HG02981 (cell line): ENCODE measurements at regions not wholly inside any gene's neighbourhood (a gene's known extent, or its start where the extent isn't known, plus 50 kb on each side); places are given as distances from the start of the nearest gene placed in this dataset.

Source experiments
- ATAC-seq: cut with Tn5 transposase; IDR thresholded peaks from one replicate; pipeline ENCODE4 v1.9.1; 2021; ENCODE audit warnings: mild to moderate bottlenecking, moderate library complexity; ENCODE audit not compliant: unreplicated experiment

DNA sequence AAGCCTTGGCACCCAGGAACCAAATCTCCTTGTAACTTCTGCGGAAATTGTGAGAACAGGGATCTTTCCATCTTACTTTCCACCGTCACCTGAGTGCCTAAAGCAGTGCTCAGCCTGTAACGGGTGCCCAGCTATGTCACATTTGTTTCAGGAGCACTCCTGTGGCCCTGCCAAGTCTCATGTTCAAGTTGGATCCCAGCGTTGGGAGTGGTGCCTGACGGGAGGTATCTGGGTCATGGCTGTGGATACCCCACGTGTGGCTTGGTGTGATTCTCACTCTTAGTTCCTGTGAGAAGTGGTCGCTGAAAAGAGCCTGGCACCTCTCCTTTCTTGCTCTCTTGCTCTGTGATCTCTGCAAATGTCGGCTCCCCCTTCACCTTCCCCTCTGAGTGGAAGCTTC is 114.9 kb downstream of the UQCRFS1 start:
- ATAC-seq, result no peak

DNA sequence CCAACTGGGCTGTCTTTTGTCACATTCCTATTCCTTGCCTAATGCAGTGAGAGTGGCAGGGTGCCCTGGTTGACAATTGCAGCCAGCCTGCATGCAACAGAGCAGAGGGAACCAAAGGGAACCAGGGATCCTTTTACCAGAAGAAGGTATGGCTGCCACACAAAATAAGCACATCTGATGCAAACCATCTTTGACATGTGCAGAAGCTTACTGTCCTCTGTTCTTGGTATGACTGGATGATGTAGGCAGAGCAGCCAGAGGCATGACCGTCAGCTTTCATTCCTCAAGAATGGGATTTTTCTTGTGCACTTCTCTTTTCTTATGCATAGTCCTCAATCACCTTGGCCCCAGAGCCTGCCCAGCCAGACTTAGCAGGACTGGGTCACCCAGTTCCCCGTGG is 116.1 kb downstream of the UQCRFS1 start:
- ATAC-seq, result no peak

DNA sequence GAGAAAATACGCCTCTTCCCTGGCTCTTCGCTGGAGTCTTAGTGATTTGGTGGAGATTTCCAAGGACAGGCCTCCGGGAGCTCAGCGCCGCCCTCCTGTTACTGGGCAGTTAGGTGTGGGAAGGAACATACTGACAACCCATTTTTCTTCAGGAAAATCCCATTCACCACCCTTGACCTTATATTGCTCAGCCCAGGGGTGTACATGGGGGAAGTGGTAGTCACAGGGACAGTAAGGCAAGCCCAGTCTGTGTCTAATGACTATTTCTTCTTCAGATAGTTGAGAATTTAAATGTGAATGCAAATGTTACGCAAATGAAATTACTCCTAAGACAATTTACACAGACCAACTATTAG is 119.4 kb downstream of the UQCRFS1 start:
- no peak for ATAC-seq

DNA sequence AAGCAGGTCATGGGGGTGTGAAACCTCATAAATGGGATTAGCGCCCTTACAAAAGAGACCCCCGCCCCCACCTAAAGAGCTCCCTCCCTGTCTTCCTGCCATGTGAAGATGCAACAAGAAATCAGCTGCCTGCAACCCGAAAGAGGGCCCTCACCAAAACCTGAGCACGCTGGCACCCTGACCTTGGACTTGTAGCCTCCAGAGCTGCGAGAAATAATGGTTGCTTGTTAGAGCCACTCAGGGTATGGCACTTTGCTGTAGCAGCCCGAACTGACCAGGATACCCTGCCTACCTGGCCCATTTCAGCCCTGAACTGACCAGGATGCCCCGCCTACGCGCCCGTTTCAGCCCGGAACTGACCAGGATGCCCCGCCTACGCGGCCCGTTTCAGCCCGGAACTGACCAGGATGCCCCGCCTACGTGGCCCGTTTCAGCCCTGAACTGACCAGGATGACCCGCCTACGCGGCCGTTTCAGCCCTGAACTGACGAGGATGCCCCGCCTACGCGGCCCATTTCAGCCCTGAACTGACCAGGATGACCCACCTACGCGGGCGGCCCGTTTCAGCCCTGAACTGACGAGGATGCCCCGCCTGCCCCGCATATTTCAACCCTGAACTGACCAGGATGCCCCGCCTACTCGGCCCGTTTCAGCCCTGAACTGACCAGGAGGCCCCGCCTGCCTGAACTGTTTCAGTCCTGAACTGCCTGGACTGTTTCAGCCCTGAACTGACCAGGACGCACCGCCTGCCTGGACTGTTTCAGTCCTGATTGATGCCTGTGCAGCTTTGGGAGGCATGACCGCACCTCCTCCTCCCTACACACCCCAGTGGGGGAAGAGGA is 120.0 kb downstream of the UQCRFS1 start:
- no peak for ATAC-seq

DNA sequence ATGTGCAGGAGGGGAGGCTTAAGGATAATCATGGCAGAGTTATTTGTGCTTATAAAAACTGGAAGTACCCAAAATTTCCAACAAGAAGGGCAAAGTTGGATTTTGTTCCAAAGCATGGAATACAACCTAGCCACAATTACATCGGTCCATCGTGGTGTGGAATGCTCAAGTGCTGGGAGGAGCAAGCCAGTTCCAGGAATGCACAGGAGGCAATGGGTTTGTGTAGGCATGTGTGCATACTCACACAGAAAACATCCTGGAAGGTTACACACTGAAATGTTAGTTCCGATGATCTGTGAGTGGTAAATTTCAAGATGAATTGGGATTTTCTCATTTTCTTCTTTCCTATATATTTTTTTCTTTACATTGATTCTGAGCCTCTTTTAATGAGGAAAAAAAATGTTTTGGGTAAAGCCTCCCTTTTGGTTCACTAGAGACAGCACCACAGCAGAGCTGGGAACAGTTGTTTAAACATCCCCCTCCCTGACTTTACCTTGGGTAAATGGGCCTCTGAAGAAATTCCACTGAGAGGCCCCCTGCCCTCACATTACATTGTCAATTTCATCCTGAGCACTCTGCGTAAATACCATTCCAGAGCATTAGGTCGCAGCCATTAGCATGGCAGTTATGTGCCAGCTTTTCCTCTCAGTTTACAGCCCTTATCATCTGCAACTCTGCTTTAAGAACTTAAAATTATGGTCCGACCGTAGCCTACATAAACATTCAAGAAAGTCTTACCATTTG is 122.0 kb downstream of the UQCRFS1 start:
- ATAC-seq, result no peak

DNA sequence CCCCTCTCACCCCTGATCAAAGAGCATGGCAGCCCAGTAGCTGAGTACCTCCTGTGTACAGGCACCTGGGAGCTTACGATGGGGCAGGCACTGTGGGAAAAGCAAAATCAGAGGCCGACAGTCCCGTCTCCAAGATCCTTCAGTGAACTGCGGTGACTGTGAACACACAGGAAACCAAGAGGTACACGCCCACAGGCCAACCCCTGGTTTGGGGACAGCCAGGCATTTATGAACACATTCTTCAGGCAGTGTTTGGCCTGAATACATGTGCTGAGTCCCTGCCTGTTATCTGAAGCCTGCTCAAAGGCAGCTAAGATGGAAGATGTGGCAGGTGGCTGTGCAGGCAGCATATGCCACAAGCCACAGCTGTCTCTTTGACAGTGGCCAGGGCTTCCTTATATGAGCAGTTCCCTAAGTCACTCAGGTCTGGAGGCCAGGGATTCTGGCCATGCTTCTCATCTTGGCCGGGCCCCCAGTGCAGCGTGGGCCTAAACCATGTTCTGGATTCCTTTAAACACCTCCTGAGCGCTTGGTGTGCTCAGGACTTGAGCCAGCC is 123.6 kb downstream of the UQCRFS1 start:
- ATAC-seq, result no peak

DNA sequence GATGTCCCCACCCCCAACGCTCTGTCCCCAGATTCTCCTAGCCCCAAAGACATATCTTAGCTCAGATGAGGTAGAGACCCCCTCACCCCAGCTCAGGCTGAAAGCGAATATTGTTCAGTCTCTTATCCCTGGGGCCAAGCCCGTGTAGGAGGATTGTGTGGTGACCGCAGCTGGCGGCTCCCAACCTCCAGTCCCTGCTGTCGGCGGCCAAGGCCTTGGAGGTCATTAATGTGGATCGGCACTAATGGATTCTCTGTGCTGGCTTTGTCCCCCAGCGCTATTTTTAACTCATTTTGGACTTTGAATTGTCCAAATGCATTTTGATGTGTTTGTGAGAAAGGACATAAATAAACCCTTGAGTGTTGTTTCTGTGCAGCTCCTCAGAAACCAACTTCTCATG is 124.2 kb downstream of the UQCRFS1 start:
- no peak for ATAC-seq

DNA sequence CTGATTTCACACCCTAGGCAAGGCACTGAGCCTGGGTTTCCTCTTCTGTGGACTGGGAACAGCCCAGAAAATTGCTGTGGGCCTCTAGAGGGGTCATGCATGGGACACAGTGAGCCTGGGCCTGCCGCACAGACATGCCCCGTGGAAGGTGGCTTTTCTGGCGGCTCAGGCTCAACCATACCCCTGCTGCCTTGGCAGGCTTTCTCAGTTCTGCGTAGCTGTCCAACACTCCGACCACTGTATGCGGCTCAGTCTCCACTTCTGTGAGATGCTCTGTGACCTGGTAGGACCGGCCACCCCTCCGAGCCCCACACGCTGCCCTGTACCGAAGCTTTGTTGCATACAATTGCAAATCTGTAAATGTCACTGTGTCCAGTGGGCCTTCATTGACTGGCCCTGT is 126.3 kb downstream of the UQCRFS1 start:
- ATAC-seq, result no peak

DNA sequence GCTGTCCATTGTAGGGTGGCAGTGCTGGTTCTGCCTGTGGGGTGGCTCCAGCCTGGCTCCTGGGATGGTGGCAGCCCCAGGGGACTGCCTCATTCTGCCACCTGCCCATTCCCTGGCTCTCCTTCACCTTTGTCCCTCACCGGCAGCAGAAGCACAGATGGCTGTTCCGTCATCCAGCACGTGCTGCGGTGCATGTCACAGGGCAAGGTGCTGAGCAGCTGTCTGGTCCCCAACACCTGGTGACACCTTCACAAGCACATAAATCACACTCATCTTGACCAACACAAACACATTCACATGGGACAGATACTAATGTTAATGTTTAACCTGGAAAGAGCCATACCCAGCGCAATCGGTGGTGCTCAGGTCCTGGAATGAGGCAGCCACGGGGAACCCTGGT is 126.8 kb downstream of the UQCRFS1 start:
- no peak for ATAC-seq

DNA sequence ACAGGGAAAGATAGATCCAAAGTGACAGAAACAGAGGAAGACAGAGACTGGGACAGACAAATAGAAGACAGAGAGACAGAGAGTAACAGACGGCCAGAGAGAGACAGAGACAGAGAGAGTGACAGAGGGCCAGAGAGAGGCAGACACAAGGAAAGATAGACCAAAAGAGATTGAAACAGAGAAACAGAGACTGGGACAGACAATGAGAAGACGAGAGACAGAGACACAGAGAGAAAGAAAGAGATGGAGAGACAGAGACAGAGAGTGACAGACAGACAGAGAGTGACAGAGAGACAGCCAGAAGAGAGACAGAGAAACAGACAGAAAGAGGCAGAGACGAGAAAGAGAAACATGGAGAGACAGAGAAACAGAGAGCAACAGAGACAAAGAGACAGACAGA is 127.3 kb downstream of the UQCRFS1 start:
- no peak for ATAC-seq

DNA sequence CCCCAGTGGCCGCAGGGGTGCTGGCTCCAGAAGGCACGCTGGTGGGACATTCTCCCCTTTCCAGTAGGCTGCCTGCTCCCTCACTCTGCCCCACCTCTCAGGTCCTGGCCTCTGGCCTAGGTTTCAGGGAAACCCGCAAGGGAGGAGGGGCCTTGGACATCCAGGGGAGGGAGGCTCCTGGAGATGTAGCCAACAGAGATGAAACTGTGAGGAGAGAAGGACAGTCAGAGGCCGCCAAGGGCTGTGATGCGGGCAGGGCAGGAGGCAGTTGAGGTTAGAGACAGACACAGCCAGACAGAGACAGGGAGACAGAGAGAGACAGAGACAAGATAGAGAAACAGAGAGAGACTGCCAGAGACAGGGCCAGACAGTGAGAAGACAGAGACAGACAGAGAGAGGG is 127.7 kb downstream of the UQCRFS1 start:
- ATAC-seq, result no peak

DNA sequence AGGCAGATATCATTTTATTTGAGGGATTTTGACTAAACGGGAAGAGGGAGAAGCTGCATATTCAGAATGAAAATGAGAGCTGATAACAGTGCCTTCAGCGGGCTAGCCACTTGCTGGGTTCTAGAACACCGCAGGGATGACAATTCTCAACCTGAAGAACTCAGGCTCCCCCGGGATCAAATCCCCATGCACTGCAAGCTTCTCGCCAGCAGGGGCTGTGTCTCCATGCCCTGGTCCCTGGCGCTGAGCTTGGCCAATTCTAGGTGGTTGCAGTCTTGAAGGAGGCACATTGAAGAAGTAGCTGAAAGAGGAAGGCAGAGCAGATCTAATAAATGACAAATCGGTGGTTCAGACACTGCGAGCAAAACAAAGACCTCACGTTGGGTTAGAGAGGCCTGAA is 128.7 kb downstream of the UQCRFS1 start:
- no peak for ATAC-seq

DNA sequence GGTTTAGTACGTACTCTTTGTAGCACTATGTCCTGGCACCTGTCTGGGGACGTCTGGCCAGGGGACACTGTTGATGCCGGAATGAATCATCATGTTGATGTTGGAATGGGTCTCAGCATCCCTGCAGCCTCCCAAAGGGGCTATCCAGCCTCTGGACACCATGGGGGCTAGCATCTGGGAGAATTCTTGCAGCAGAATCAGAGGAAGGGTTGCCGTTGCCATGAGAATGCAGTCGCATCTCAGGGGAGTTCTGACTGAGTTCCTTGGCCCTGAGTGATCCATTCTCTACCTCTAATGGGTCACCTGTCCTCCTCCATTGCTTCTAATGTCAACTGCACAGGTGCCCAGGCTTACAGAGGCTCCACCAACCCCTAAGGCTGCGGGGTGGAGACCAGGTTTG is 129.1 kb downstream of the UQCRFS1 start:
- no peak for ATAC-seq

DNA sequence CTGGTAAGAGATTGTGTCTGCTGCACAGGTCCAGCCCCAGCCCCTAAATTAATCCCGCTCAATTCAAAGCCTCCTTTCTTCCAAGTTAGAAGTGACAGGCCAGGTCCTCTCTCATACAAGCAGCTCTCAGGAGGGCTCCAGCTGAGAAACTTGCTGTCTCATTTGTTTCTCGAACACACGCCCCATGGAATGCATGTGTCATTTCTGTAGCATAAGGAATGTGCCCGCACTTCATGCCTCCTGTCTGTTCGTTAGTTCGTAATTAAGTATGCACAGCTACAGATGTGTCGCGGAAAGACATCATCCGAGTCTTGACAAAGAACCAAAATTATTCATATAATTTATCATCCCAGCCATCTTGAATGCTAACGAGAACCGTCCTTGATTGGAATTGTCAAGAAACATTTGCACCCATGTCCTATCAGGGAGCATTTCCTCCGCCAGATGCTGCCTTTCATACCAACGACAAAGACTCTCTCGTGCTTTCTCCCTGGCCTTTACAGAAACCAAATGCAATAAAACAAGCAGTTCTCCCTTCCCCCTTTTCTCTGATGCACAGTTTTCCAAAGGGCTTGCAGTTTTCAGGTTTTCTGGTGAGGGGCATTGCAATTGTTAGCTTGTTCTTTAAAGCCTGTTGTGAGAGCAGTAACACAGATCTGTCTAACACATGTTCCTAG is 133.5 kb downstream of the UQCRFS1 start:
- ATAC-seq, result no peak

DNA sequence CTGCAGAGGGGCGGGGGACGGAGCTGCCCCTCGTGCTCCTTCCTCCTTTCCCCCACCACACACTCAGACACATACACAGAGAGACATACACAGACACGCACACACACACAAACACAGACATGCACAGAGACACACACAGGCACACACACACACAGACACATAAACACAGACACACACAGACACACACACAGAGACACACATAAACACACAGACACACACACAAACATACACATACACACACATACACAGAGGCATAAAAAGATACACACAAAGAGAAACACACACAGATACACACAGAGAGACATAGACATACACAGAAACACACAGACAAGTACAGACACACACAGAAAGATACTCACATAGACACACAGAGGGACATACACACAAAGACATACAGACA is 136.0 kb downstream of the UQCRFS1 start:
- no peak for ATAC-seq

DNA sequence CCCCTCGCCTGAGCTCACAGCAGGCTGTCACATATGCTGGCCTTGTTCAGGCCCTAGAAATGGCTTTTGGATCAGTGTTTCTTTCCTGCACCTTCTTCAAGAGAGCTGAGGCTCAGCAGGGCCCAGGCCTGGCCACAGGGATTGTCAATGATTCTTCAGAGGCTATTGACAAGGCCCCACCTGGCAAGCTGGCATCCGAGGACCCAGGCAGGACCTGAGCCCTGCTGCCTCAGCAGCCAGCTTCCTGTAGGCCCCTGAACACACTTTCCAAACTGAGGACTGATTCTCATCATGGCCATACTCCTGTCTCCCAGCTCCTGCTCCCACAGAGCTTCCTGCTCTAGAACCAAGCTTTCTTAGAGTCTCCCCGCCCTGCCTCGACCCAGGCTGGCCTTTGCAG is 136.8 kb downstream of the UQCRFS1 start:
- no peak for ATAC-seq

DNA sequence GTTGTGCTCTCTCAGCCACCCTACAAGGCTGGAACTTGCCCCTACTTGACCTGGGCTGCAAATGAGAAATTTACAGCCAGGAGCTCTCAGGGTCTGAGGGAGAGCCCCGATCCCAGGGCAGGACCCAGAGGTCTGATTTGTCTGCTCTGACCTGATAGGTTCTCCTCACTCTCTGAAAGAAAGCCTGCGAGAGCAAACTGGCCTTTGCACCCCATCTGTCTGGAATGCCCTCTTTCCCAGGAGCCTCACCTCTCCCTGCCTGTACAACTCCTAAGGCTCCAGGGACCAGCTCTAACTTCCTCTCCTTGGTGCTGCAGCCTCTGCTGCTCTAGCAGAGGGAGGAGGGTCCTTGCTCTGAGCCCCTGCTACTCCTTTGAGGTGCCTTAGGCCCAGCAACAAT is 137.8 kb downstream of the UQCRFS1 start:
- no peak for ATAC-seq

DNA sequence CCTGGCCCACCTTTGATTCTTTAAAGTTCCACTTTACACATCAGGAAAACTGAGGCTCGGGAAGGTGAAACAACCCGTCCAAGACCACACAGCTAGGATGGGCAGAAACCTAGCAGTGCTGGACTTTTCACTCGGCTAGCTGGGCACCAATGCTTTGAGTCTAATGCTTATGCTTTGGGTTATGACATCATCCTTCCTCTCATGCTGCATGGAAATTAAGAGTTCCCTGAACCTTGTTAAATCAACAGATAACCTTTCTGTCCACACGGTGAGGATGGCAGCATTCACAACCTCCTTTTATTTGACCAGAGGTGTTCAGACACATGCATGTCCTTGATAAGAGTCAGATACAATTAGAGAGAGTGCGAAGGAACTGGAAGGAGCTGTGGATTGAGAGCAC is 138.4 kb downstream of the UQCRFS1 start:
- no peak for ATAC-seq

DNA sequence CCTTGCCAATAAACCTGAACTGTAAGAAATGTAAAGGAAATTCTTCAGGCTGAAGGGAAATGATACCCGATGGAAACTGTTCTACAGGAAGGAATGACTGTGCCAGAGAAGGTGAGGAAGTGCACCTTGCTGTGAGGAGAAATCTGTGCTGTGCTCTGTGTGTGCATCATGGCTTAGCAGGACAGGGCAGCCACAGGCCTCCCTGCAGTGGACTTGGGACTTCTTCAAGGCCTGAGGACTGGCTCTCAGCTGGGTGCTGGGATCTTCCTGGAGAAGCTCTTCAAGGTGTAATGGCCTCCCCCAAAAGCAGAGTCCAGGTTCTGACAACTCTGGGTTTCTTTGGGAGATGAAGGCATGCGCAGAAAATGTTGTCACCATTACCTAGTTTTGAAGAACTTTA is 145.1 kb downstream of the UQCRFS1 start:
- no peak for ATAC-seq

DNA sequence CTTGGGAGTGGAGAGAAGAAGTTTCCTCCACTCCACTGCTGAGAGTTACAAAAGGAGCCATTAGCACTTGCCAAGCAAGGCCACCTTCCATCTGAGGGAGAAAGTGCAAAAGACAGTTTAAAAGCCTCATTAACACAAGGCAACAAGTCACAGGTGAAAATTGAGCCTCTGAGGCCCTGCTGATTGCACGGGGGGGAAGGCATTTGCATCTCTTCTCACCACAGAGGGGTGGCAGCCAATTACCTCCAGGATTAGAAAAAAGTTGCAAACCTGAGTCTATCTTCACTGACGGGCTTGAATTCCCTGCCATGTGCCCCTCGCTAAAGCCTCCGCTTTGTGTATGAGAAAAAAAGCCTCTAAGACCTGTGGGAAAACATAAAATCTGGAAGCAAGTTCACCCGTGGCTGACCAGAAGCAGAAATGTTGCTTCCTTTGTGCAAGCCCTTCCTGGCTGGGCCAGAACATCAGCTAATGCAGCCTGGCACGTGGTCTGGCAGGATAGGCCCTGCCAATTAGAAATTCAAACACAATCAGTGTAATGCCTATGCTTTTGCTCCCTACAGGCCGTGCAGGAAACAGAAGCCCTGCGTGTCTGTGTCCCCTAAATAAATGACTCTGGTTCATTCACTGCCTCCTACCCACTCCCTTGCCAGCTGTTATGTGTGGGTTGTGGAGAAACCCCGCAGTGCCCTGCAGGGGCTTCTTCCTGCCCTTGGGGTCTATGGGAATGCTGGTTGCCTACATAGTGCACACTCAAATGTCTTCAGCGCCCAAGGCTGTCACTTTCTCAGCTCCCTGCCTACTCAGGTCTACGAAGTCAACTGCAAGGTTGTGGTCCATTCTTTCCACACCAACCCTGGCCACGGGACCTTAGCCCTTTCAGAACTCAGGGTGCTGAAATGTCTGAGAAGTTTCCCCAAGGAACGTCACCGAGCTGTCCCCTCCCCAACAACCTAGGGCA is 150.2 kb downstream of the UQCRFS1 start:
- no peak for ATAC-seq
